ENCODE measurements at regions not wholly inside any gene's neighbourhood (a gene's known extent, or its start where the extent isn't known, plus 50 kb on each side); places are given as distances from the start of the nearest gene placed in this dataset.

- no peak overlapping the region for H3K9ac ChIP-seq (ENCODE audit: low read depth in 1 of 2, low read length in 2 of 2)
- H3K27ac ChIP-seq (ENCODE audit: low read depth in 1 of 2, low read length in 2 of 2): no peak overlapping the region
- TF ChIP-seq, protein P1, sequence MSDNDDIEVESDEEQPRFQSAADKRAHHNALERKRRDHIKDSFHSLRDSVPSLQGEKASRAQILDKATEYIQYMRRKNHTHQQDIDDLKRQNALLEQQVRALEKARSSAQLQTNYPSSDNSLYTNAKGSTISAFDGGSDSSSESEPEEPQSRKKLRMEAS (IDR thresholded peaks at IDR 0.05): no peak
- TF ChIP-seq FOXA2 (IDR thresholded peaks at IDR 0.05) (no peak), HNF4G (IDR thresholded peaks at IDR 0.05) (no peak)
- no peaks in the 10 kb centered on the region for H3K36me3 ChIP-seq (ENCODE audit: control insufficient read depth in 4 of 4, insufficient read depth in 3 of 4, low read depth in 1 of 4, low read length in 3 of 4)
- no peaks in the 10 kb centered on the region for H3K27me3 ChIP-seq (ENCODE audit: control insufficient read depth in 4 of 4, insufficient read depth in 4 of 4, low read length in 3 of 4)
- H3K4me1 ChIP-seq (ENCODE audit: control insufficient read depth in 4 of 4, insufficient read depth in 4 of 4, low read length in 3 of 4): no peaks in the 10 kb centered on the region
- no peak overlapping the region for H3K4me3 ChIP-seq (ENCODE audit: low read depth in 1 of 3, low read length in 3 of 3)
- H3K9me3 ChIP-seq (ENCODE audit: control insufficient read depth in 4 of 4, low read length in 3 of 4): no peaks in the 10 kb centered on the region
- WGBS: 92% methylated on average over 8 of the region's 8 CpGs
- no peak for DNase-seq (ENCODE audit: low spot score)
Observed at GRCh38 chr5:66234241-66234640, 90.1 kb downstream of the SREK1 start.

- H3K36me3 ChIP-seq (ENCODE audit: control insufficient read depth in 4 of 4, insufficient read depth in 3 of 4, low read depth in 1 of 4, low read length in 3 of 4): no peaks in the 10 kb centered on the region
- H3K27ac ChIP-seq (ENCODE audit: low read depth in 1 of 2, low read length in 2 of 2): no peak overlapping the region
- H3K4me1 ChIP-seq (ENCODE audit: control insufficient read depth in 4 of 4, insufficient read depth in 4 of 4, low read length in 3 of 4): no peaks in the 10 kb centered on the region
- no peak for TF ChIP-seq FOXA1 (IDR thresholded peaks at IDR 0.05)
- TF ChIP-seq GABPA (IDR thresholded peaks at IDR 0.05 in 1 of 2, conservative IDR thresholded peaks at IDR 0.05 in 1 of 2): no peak
- TF ChIP-seq FOXA2 (IDR thresholded peaks at IDR 0.05): no peak
- no peak for TF ChIP-seq SP1 (IDR thresholded peaks at IDR 0.05)
- TF ChIP-seq HNF4A (conservative IDR thresholded peaks at IDR 0.05): no peak
- TF ChIP-seq ATF3 (IDR thresholded peaks at IDR 0.05): no peak
- TF ChIP-seq TAF1 (conservative IDR thresholded peaks at IDR 0.05): no peak
- TF ChIP-seq JUND (IDR thresholded peaks at IDR 0.05): no peak
- TF ChIP-seq, protein P1 (IDR thresholded peaks at IDR 0.05): no peak
- no peak for TF ChIP-seq EGR1 (IDR thresholded peaks at IDR 0.05; ENCODE audit: low read depth in 2 of 2)
- no peak for TF ChIP-seq CTCF (IDR thresholded peaks at IDR 0.05; ENCODE audit: low read depth, low read length, missing input control)
- no peak for TF ChIP-seq YY1 (IDR thresholded peaks at IDR 0.05)
- TF ChIP-seq HNF4G (IDR thresholded peaks at IDR 0.05): no peak
- no peak for DNase-seq (ENCODE audit: low spot score)
- H3K27me3 ChIP-seq (ENCODE audit: control insufficient read depth in 4 of 4, insufficient read depth in 4 of 4, low read length in 3 of 4): no peaks in the 10 kb centered on the region
- no peak overlapping the region for H3K4me3 ChIP-seq (ENCODE audit: low read depth in 1 of 3, low read length in 3 of 3)
- H3K9ac ChIP-seq (ENCODE audit: low read depth in 1 of 2, low read length in 2 of 2): no peak overlapping the region
- WGBS: 67% methylated on average over 6 of the region's 6 CpGs
- no peaks in the 10 kb centered on the region for H3K9me3 ChIP-seq (ENCODE audit: control insufficient read depth in 4 of 4, low read length in 3 of 4)
Observed at GRCh38 chr5:66238435-66238834, 94.3 kb downstream of the SREK1 start.

GRCh38 chr5:66239034-66239433, 94.9 kb downstream of the SREK1 start:
- Histone ChIP-seq H3K9me3 (ENCODE audit: control insufficient read depth in 4 of 4, low read length in 3 of 4) (no peaks in the 10 kb centered on the region), H3K9ac (ENCODE audit: low read depth in 1 of 2, low read length in 2 of 2) (no peak overlapping the region), H3K4me1 (ENCODE audit: control insufficient read depth in 4 of 4, insufficient read depth in 4 of 4, low read length in 3 of 4) (no peaks in the 10 kb centered on the region), H3K27ac (ENCODE audit: low read depth in 1 of 2, low read length in 2 of 2) (no peak overlapping the region), H3K4me3 (ENCODE audit: low read depth in 1 of 3, low read length in 3 of 3) (no peak overlapping the region), H3K36me3 (ENCODE audit: control insufficient read depth in 4 of 4, insufficient read depth in 3 of 4, low read depth in 1 of 4, low read length in 3 of 4) (no peaks in the 10 kb centered on the region), H3K27me3 (ENCODE audit: control insufficient read depth in 4 of 4, insufficient read depth in 4 of 4, low read length in 3 of 4) (no peaks in the 10 kb centered on the region)
- peak in 1 of 2 donors; percentile 29 for TF ChIP-seq RAD21 (IDR thresholded peaks at IDR 0.05)
- TF ChIP-seq, protein P1 (IDR thresholded peaks at IDR 0.05): no peak
- WGBS: 80% methylated on average over 1 of the region's 1 CpG
- DNase-seq (ENCODE audit: low spot score): no peak

Measured in liver (tissue), 8 donors.